Tongue (tissue), 1 donor: ENCODE measurements at regions not wholly inside any gene's neighbourhood (a gene's known extent, or its start where the extent isn't known, plus 50 kb on each side); places are given as distances from the start of the nearest gene placed in this dataset.

Source experiments
- DNase-seq: peaks from one replicate; pipeline ENCODE4 v3.0.0-alpha.2; 2015

DNA sequence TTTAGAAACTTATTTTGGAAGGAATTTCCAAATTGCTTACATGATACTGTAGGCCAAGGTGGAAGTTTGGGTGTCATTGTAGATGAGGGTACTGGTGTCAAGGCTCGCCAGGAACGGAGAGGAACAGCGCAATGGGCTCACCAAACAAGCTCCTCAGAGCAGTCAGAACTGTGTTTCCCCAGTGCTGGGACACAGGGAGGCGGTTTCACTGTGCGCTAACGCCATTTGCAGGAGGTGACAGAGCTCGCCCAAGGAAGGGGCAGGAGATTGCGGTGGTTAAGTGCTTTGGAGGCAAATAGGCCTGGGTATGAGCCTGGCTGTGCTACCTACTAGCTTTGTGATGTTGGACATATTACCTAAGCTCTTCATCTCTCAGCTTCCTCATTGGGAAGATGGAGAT lies 57.3 kb downstream of the HHEX start:
- DNase-seq = no peak

DNA sequence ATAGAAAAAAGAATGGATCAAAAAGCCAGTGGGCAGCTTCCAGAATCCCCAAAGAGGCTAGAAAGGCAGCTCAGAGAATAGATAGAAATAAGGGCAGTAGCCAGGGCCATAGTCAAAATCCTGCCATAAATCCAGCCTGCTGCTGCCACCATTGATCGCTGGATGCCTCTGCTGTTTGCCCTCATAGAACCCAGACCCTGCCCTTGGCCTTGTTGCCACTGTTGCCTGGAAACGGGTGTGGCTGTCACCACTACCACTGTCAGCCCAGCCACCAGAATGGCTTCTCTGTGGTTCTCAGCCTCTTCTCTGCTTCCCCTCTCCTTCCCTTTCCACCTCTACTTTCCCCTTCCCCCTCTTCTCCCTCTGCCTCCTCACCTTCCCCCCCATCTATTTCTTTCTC lies 57.8 kb downstream of the HHEX start:
- DNase-seq = no peak

DNA sequence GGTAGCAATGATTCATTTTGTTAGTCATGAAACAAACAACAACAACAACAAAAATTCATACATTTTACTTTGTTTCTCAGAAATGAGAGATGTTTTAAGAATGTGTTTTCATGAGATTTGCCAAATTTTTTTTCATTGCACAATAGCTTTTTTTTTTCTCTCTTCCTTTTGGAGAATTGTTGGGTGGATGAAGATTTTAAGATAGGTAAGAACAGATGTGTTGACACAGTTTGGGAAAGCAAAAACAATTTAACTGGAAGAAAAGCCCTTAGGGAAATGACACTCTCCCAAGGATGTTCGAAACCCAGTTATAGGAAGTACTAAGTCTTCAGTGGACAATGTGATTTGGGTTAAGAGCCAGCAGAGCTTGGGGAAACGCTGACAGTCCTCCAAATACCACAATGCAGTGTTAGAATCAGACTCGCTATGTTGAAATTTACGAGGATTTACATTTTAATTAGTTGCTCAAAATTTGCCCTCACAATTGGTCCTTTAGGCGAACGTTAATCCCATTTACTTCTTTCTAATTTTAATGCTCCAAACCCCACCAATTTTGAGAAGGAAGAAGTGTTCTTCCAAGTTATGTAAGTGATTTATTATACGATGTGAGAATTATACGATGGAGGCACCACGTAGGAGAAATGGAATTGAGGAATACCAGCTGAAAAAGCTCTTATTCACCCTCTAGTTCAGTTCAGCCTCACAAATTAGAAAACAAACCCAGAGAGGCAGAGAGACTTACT lies 61.2 kb downstream of the HHEX start:
- DNase-seq = no peak

DNA sequence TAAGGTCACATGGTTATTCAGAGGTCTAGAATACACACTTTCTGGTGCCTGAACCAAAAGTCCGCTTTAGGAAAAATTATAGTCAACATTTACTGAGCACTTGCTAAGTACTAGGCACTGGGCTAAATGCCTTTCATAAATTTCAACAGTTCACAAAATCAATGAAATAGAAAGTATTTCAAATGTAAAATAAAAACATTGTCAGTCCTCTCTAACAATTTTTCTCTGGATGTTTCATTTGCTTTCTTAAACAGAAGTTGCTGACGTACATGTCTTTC lies 61.7 kb downstream of the HHEX start:
- no peak for DNase-seq

DNA sequence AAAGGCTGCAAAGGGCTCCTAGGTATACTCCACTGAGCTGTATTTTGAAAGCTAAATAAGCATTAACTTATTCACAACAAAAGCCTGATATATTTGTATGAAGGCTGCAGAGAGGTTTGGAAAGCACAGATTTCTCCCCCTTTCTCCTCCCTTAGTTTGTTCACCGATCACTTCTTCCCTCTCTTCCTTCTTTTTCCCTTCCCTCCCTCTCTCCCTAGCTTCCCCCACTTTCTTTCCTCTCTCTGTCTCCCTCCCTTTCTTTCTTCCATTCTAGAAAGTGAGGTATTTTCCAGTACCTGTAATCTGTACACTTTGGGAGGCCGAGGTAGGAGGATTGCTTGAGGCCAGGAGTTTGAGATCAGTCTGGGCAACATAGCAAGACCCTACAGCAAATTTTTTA lies 62.1 kb downstream of the HHEX start:
- DNase-seq = no peak

DNA sequence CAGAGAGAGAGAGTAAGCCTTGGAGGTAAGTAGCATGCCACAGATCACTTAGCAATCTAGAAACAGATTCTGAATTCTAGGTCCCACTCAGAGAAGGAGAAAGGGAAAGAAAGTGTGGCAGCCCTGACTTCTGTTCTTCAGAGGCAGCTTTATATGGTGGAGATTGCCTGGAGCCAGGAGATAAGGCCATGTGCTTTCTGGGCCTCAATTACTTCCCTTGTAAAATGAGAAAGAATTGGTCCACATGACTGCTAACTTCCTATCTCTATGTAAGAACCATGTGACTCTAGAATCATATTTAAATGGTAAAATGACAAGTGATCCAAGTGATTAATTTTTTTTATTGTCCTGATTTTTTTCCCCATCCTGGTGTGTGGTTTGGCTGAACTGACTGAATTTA lies 64.1 kb downstream of the HHEX start:
- no peak for DNase-seq

DNA sequence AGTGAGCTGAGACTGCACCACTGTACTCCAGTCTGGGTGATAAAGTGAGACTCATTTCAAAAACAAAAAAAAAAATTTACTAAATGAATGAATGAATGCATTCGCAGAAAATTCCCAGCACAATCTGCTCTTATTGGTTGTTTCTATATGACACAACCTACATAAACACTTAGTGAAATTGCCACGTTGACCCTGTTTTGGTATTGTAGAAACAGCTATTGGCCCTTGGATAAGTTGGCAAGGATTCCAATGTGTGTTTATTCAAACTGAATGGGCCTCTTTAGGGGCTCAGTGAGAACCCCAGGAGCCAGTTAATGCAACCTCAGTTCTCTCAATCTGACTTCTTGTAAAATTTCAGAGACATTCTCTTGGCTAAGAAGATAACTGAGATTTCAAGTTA lies 66.0 kb downstream of the HHEX start:
- no peak for DNase-seq

DNA sequence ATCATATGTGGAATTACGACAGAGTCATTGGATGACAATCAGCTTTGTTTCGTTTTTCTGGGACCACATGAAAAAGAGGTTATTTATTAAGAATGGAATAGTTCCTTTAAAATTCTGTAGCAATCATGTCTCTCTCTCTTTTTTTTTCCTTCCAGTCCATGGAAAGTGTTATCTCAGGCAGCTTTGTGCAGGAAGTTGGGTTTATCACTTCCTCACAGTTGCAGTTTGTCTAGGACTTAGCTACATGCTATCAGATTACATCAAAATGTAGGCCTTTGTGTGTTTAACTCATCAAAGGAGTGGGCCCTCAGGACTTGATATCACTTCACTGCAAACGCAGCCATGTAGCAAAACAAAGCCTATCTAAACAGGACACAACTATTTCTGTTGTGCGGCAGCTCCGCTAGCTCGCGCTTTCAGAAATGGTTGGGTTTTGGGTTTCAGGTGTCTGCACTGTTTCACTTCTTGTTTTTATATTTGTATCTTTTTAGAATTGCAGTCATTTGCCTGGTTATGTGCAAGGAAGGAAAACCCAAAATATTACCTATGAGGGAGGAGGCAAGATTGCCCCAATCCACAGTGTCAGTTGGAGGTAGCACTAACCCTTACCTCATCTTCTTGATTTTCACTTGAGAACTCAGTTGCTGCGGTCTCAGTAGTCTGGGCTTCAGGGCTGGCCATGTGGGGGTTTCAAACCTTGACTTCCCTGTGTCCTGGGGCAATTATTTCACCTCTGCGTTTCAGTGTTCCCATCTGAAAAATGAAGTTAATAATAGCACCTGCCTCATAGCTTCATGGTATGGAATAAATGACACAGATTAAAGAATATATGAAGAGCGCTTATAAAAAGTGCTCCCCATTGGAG lies 66.7 kb downstream of the HHEX start:
- no peak for DNase-seq

DNA sequence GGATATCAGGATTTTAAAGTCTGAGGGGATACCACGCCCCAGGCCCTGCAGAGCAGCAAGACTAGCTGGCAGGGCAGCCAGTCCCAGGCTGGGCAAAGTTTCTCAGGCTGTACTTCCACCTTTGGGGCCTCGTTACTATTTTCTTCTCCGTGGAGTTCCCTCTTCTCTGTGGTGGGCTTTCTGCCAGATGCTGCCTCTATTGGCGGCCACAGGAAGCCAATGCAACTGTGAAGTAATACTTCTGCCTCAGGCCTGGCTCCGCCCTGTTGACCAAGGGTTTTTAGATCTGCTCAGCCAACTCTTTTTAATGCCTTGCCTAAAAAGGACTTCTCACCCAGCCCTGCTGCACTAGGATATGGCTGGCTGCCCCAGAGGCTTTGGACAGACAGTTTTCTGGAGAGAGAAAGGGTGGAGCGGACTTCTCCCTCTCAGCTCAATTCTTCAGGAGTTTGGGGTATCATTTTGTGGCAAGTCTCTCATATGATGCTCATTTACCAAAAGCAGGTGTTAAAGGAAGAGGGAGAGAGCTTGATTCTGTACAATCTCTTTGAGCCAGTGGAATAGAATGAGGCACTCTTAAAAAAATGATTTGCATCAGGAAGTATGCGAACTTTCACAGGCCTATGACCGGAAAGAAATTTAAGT lies 67.4 kb downstream of the HHEX start:
- DNase-seq = peak; percentile 60

DNA sequence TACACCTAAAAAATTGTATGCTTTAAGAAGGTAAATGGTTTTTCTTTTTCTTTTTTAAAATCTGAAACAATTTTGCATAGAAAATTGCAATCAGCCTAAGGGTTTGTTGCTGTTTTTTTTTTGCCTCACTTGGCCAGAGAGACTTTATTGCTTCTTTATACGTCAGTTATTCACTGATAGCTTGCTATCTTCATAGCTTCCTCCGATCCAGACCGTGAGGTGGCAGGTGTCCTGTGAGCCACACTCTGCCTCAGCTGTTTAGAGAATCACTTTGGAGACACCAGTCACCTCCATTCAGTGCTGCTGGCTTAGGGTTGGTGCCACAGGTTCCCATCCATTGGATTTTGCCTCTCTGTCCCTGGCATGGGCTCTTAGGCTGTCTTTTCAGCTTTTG lies 68.0 kb downstream of the HHEX start:
- no peak for DNase-seq

DNA sequence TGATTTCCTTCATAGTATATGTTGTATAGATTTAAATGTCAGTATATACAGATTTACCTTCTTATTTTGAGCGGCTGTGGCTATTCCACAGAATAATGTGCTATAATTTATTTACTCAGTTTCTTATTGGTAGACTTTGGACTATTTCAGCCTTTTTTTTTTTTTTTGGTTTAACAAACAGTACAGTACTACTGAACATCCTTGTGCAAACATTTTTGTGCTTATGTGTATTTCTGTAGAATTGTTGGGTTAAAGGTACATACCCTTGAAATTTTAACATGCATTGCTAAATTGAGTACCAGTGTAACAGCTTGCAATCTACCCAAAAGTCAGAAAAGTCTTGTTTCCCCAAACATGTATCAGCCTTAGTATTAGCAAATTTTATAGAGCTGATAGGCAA lies 68.8 kb downstream of the HHEX start:
- DNase-seq = no peak

DNA sequence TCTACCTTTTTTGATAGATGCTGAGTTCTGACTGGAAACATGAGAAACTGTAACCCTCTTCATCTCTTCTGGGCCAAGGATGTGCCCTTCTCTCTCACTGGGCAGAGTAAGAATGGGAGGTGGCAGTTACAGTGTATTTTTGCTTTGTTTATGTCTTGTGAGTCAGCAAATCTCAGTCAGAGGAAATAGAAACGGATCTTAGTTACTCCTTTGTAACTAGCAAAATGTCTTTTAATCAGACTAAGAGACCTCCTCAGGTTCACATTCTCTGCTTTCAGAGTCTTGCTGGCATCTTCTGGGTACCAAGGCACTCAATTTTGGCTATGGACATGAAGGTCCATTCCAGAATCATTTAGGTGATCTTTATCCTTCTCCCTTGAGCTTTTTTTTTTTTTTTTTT lies 70.9 kb downstream of the HHEX start:
- DNase-seq = no peak

DNA sequence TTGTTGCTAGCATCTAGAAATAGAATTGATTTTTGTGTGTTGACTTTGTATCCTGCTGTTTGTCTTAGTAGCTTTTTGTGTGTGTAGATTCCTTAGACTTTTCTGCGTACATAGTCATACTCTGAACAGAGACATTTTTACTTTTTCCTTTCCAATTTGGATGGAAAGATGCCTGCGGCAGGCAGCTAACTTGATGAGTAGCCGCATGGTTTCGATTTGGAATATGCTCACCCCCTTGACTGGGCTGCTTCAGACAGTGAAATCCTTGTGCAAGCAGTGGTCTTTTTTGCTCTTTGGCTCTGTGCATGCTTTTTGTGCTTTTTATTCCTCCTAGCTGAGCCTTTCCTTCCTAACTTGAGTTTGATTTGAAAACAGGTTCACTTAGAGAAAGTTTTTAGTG lies 71.8 kb downstream of the HHEX start:
- DNase-seq = no peak

DNA sequence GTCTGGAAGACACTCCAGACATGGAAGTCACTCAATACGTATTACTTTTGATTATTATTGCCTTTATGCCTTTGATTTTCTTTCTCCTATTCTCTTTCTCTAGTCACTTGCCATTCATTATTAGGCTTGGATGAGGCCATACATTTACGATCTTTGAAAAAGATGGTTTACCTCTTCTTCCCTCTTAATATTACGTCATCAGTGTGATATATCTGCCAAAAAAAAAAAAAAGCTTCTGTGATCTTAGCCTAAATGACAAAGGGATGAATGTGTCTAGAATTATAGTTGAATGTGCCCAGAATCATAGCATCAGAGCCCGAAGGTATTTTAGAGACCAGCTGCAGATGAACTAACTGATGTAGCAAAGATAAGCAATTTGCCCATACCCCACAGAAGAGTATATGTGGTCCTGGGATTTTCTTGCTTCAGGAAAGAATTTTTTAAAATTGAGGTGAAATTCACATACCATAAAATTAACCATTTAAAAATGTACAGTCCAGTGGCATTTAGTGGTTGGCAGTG lies 73.9 kb downstream of the HHEX start:
- DNase-seq = no peak

DNA sequence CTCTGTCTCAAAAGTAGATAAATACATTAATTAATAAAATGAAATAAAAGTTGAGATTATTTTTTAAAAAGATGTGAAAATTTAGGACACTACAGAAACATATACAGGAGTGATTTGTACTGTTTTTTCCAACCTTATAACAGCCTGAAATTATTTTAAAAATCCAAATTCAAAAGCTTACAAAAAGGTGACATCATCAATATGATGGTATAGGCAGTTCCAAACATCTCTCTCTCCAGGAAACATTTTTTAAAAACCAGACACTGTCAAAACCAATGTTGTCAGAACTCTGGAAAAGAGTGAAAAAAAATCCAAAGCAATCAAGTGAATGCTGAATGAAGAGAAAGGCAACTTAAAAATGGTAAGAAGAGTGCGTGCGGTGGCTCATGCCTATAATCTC lies 76.7 kb downstream of the HHEX start:
- no peak for DNase-seq

DNA sequence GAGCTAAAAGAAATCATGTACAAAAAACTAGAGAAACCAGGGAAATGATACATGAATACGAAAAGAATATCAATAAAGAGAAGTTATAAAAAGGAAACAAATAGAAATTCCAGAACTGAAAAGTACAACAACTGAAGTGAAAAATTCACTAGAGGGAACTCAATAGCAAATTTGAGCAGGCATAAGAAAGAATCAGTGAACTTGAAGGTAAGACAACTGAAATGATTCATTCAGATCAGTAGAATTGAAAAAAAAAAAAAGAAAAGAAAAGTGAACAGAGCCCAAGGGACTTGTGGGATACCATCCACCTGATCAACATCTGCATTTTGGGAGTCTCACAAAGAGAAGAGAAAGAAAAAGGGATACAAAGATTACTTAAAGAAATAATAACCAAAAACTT lies 78.3 kb downstream of the HHEX start:
- DNase-seq = no peak

DNA sequence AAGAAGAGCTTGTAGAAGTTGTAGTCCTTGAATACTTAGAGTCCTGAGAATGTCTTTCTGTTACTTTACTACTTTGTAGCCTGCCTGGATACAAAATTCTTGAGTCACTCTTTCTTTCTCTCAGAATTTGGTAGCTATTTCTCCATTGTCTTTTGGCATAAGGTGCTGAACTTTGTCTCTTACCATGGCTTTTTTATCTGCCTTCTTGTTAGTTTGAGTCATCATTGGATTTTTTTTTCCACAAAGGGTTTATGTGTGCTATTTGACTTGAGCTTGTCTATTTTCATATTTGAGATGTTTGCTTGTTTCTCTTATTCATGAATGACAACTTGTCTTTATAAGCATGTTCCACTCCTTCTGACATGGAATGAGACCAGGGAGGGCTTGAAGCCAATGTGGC lies 74.5 kb upstream of the EXOC6 start:
- DNase-seq = no peak

DNA sequence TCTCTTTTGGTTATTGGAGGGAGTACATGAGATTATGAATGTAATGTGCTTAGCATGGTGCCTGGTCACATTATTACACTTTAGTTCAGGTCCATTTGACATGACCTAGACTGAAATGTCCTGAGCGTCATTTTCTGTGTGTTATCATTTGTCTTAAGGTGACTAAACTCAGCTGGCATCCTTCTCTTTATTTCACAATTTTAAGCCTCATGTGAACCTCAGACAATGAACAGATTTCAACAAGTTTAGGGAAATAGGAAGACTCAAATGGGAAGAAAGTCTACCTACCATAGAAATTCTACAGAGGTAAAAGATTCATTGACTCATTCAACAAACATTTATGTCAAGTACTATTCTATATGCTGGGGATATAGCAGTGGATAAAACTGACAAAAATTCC lies 70.2 kb upstream of the EXOC6 start:
- no peak for DNase-seq

DNA sequence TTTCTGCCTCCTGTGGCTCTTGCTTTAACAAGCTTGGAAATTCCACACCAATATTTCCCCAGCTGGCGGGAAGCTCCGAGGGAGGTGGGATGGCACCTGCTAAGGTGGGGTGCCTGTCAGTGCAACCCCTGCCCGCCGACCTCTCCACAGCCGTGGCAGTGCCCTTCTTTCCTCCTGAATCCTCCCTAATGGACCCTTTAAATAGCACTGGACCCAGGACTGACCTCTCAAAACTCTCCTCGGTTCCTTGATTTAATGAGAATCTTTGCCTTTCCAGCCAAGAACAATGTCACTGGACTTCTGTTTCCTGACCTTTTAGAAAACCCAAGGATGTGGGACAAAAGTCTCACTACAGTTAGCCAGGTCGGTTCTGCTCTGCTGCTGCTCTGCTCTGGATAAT lies 63.2 kb upstream of the EXOC6 start:
- DNase-seq = no peak

DNA sequence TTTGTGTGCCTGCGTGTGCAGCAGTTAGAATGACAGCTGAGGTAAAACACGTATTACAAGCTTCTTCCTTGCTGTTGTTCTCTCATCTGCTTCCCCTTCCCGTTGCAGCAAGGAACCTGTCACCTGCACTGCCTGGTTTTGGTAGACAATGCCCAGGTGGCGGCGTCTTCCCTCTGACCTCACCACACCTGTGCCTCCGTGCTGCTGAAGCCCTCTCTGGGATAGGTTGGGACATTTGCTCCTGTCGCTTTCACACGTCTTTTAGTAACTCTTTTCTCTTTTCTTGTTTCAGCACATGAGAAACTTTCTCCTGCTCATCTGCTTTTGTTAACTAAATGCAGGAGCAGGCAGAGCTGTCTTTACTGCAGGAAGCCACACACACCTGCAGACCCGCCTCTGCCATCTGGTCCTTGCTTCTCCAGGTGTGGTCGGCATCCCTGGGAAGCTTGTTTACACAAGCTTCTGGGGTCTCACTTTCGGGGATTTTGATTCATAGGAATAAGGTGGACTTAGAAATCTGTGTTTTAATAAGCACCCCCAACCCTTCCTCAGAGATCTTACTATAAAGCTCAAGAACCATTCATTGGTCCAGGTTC lies 60.7 kb upstream of the EXOC6 start:
- no peak for DNase-seq

DNA sequence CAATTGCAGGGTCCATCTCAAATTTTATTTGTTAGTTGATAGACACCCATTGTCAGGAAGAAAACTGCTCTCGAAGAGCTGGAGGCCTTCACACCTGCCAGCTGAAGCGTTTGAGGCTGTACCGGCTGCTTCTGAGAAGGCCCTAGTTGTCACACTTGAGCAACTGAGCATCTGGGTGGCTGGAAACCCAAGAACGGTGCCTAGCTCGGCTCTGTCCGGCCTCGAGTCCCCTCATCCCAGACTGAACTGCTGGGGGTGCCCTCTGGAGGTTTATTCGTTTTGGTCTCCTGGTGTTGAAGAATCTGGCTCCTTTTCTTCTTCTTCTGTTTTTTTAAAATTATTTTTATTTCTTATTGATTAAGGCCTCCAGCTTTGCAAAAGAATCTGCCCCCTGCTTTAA lies 59.3 kb upstream of the EXOC6 start:
- no peak for DNase-seq

DNA sequence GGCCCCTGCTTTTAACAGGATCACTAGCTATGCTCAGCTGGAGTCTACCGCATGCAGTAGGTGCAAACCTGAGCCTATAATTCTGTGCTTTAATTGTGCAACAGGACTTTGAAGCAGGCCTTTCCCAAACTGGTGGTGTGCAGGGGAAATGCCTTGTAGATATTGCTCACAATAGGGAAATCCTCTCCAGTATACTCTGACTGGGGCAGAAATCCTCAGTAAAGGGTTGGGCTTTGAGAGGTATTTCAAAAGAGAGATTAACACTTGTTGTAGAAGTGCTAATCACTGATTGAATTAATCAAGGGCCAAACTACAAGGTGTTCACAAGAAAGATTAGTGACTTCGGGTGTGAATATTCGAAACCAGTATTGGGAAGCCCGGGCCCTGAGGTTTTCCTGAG lies 58.5 kb upstream of the EXOC6 start:
- DNase-seq = no peak

DNA sequence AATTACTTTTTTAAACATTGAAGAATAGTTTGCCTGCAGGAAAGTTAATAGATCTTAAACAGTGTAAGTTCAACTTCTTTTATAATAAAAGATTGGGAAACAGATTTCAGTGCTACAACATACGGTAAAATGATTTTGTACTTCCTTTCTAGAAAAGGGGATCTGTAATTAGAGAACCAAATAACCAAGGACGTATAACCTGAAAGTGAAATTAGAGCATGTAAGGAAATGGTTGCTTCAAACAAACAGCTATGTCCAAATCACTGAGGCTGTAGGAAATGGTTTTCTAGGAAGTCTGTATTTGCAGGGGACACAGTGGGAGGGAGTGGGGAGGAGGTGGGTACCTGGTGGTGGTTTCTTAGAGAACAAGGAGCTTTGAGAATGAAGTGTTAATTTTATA lies 57.9 kb upstream of the EXOC6 start:
- no peak for DNase-seq
